ENCODE measurements at regions not wholly inside any gene's neighbourhood (a gene's known extent, or its start where the extent isn't known, plus 50 kb on each side); places are given as distances from the start of the nearest gene placed in this dataset.

DNA sequence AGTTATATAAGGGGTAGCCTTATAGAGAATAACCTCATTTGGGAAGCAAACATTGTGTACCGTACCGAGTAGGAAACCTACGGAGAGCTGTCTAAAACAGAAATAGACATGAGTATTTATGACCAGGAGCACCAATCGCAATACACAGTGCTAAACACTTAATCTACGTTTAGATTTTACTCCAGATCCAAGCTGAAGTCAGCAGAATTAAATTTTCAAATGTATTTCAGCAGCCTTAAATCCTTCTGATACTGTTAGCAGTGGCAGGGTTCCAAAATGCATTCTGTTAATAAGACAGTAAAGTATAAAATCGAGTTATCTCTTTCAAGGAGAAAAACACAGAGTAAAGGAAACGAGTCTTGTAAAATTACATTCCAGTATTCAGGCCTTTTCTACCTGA, 118.1 kb upstream of the ZNF521 start:
- H3K9me1 ChIP-seq (ENCODE audit: insufficient read depth, low read length): peaks cover 12% of the 10 kb centered on the region
- H3K56ac ChIP-seq (ENCODE audit: extremely low read depth, insufficient read depth, low read length): no peak overlapping the region
- no peak overlapping the region for H3K4me2 ChIP-seq (ENCODE audit: low read depth, low read length)
- dilution Hi-C loops (cut with HindIII; ENCODE audit: low sequenced_read_pairs, unreplicated experiment): no loop called here
- ATAC-seq (ENCODE audit: low read depth) (no peak), DNase-seq (no peak)
- H3K79me1 ChIP-seq (ENCODE audit: low read depth in 1 of 2, low read length in 2 of 2): no peaks in the 10 kb centered on the region
- no peak overlapping the region for H3K4ac ChIP-seq (ENCODE audit: low read depth, low read length)
- H3K9ac ChIP-seq (ENCODE audit: low read depth, low read length): no peak overlapping the region
- no CpG with 5 or more reads among the region's 7 CpGs for WGBS, 2 experiments (ENCODE audit: extremely low coverage in 2 of 2, insufficient read length in 1 of 2)
- no peak for TF ChIP-seq MXI1 (IDR thresholded peaks at IDR 0.05; ENCODE audit: borderline replicate concordance, low read depth, low read length)
- TF ChIP-seq CHD1 (IDR thresholded peaks at IDR 0.05; ENCODE audit: low read depth, low read length): no peak
- TF ChIP-seq CTCF (conservative IDR thresholded peaks at IDR 0.05; ENCODE audit: low read depth, low read length): no peak
- TF ChIP-seq, protein P1, sequence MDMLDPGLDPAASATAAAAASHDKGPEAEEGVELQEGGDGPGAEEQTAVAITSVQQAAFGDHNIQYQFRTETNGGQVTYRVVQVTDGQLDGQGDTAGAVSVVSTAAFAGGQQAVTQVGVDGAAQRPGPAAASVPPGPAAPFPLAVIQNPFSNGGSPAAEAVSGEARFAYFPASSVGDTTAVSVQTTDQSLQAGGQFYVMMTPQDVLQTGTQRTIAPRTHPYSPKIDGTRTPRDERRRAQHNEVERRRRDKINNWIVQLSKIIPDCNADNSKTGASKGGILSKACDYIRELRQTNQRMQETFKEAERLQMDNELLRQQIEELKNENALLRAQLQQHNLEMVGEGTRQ (IDR thresholded peaks at IDR 0.05; ENCODE audit: low read depth, low read length): no peak
- TF ChIP-seq RAD21 (IDR thresholded peaks at IDR 0.05; ENCODE audit: low read length): no peak
- no peak for TF ChIP-seq POLR2A (IDR thresholded peaks at IDR 0.05; ENCODE audit: low read depth, low read length)
- TF ChIP-seq CEBPB (IDR thresholded peaks at IDR 0.05; ENCODE audit: low read depth, low read length): no peak
- TF ChIP-seq SMC3 (IDR thresholded peaks at IDR 0.05; ENCODE audit: low read depth, low read length): no peak
- H3K27ac ChIP-seq (ENCODE audit: insufficient read depth, low read length): no peak overlapping the region
- H2AFZ ChIP-seq (replicated peaks; ENCODE audit: low read length, poor library complexity): no peak overlapping the region
- CTCF ChIA-PET: interaction anchor here (0.6 to 1.3 kb wide), 2 partner anchors 11 to 462 kb away, joined by 3 to 4 read pairs; no protein-coding TSS in a partner anchor
- POLR2A ChIA-PET (ENCODE audit: unreplicated experiment): interaction anchor here (0.6 kb wide), 1 partner anchor 906 kb away, joined by 3 read pairs; no protein-coding TSS in a partner anchor
- H4K8ac ChIP-seq (ENCODE audit: low read depth in 2 of 2, low read length in 2 of 2): no peak overlapping the region
- H2AK5ac ChIP-seq (ENCODE audit: low read depth, low read length): no peak overlapping the region
- no peaks in the 10 kb centered on the region for H3K27me3 ChIP-seq (ENCODE audit: control insufficient read depth, insufficient read depth, low read length)
- BruUV-seq (replicated peaks): no TSS peak
- no peaks in the 10 kb centered on the region for H3K9me3 ChIP-seq (ENCODE audit: control insufficient read depth, insufficient read depth, low read length)
- H3K18ac ChIP-seq (ENCODE audit: low read depth, low read length): no peak overlapping the region
- intact Hi-C loops (cut with micrococcal nuclease): no loop called here
- no peaks in the 10 kb centered on the region for H4K20me1 ChIP-seq (ENCODE audit: insufficient read depth, low read length)
- H2BK15ac ChIP-seq (ENCODE audit: low read depth, low read length): no peak overlapping the region
- H2BK5ac ChIP-seq (ENCODE audit: low read depth, low read length, poor library complexity, severe bottlenecking): no peak overlapping the region
- H2BK120ac ChIP-seq (ENCODE audit: low read depth, low read length): no peak overlapping the region
- H3K14ac ChIP-seq (replicated peaks; ENCODE audit: low read depth, low read length): no peak overlapping the region
- H3K4me3 ChIP-seq (ENCODE audit: insufficient read depth, low read depth, low read length): no peak overlapping the region
- no peak overlapping the region for H3K23ac ChIP-seq (ENCODE audit: low read depth, low read length)
- no peak overlapping the region for H4K91ac ChIP-seq (ENCODE audit: insufficient read depth, low read depth, low read length)
- in situ Hi-C loops (cut with MboI; ENCODE audit: low sequenced_read_pairs): no loop called here
- H4K5ac ChIP-seq (ENCODE audit: low read depth, low read length): no peak overlapping the region
- H2BK20ac ChIP-seq (ENCODE audit: low read depth, low read length): no peak overlapping the region
- peaks cover 20% of the 10 kb centered on the region for H3K4me1 ChIP-seq (ENCODE audit: control insufficient read depth, insufficient read depth, low read length)
- no peak overlapping the region for H2AK9ac ChIP-seq (replicated peaks; ENCODE audit: low read depth, low read length, poor library complexity)
- no peaks in the 10 kb centered on the region for H3K36me3 ChIP-seq (ENCODE audit: control insufficient read depth, insufficient read depth, low read length)

Measured in IMR-90 (cell line).